ENCODE measurements at regions not wholly inside any gene's neighbourhood (a gene's known extent, or its start where the extent isn't known, plus 50 kb on each side); places are given as distances from the start of the nearest gene placed in this dataset.
"Not testable (repeated sequence)": the region's sequence is repeated elsewhere in the genome, so short reads cannot be mapped to it uniquely, and the experiment has no call there.

GRCh38 chr12:3389986-3390385, 101.0 kb upstream of the PRMT8 start:
- DNase-seq (no peak), FAIRE-seq (no peak)
- H3K9me3 ChIP-seq (ENCODE audit: control insufficient read depth in 2 of 3, insufficient read depth in 1 of 3, low read length in 3 of 3): no peaks in the 10 kb centered on the region
- no peaks in the 10 kb centered on the region for H3K27me3 ChIP-seq (ENCODE audit: control insufficient read depth, insufficient read depth, low read length)
- no peak overlapping the region for H3K4me3 ChIP-seq (ENCODE audit: low read length in 3 of 3)
- no peaks in the 10 kb centered on the region for H3K4me1 ChIP-seq (ENCODE audit: control insufficient read depth in 2 of 3, insufficient read depth in 2 of 3, low read depth in 1 of 3, low read length in 3 of 3)
- TF ChIP-seq CTCF (IDR thresholded peaks at IDR 0.05; ENCODE audit: borderline replicate concordance, extremely low read depth, insufficient read depth): no peak
- intact Hi-C loops (cut with DNase I): no loop called here
- no peak overlapping the region for H3K9ac ChIP-seq (ENCODE audit: low read length in 3 of 3)
- H3K27ac ChIP-seq (ENCODE audit: low read depth in 2 of 2, low read length in 2 of 2): no peak overlapping the region
- no peaks in the 10 kb centered on the region for H3K36me3 ChIP-seq (ENCODE audit: control insufficient read depth in 2 of 3, insufficient read depth in 3 of 3, low read length in 3 of 3)

- H3K9ac ChIP-seq (ENCODE audit: low read length in 3 of 3); H3K27ac ChIP-seq (ENCODE audit: low read depth in 2 of 2, low read length in 2 of 2); H3K4me3 ChIP-seq (ENCODE audit: low read length in 3 of 3); H3K4me1 ChIP-seq (ENCODE audit: control insufficient read depth in 2 of 3, insufficient read depth in 2 of 3, low read depth in 1 of 3, low read length in 3 of 3); H3K9me3 ChIP-seq (ENCODE audit: control insufficient read depth in 2 of 3, insufficient read depth in 1 of 3, low read length in 3 of 3); H3K36me3 ChIP-seq (ENCODE audit: control insufficient read depth in 2 of 3, insufficient read depth in 3 of 3, low read length in 3 of 3); H3K27me3 ChIP-seq (ENCODE audit: control insufficient read depth, insufficient read depth, low read length); FAIRE-seq; DNase-seq; intact Hi-C loops (cut with DNase I): not testable (repeated sequence)
These were observed 93.4 kb upstream of the PRMT8 start for GRCh38 chr12:3397596-3397995.

GRCh38 chr12:3398196-3398789, 92.7 kb upstream of the PRMT8 start:
- Histone ChIP-seq H3K36me3 (ENCODE audit: control insufficient read depth in 2 of 3, insufficient read depth in 3 of 3, low read length in 3 of 3) (no peaks in the 10 kb centered on the region), H3K27me3 (ENCODE audit: control insufficient read depth, insufficient read depth, low read length) (no peaks in the 10 kb centered on the region), H3K9me3 (ENCODE audit: control insufficient read depth in 2 of 3, insufficient read depth in 1 of 3, low read length in 3 of 3) (no peaks in the 10 kb centered on the region), H3K4me1 (ENCODE audit: control insufficient read depth in 2 of 3, insufficient read depth in 2 of 3, low read depth in 1 of 3, low read length in 3 of 3) (no peaks in the 10 kb centered on the region), H3K27ac (ENCODE audit: low read depth in 2 of 2, low read length in 2 of 2) (no peak overlapping the region), H3K4me3 (ENCODE audit: low read length in 3 of 3) (no peak overlapping the region), H3K9ac (ENCODE audit: low read length in 3 of 3) (no peak overlapping the region)
- DNase-seq: peak in 1 of 5 donors; percentile 8
- no peak for TF ChIP-seq CTCF (IDR thresholded peaks at IDR 0.05; ENCODE audit: borderline replicate concordance, extremely low read depth, insufficient read depth)
- intact Hi-C loops (cut with DNase I): no loop called here
- FAIRE-seq: no peak

- no peak for DNase-seq
- FAIRE-seq: no peak
- no peaks in the 10 kb centered on the region for H3K36me3 ChIP-seq (ENCODE audit: control insufficient read depth in 2 of 3, insufficient read depth in 3 of 3, low read length in 3 of 3)
- no peak overlapping the region for H3K9ac ChIP-seq (ENCODE audit: low read length in 3 of 3)
- TF ChIP-seq CTCF (IDR thresholded peaks at IDR 0.05; ENCODE audit: borderline replicate concordance, extremely low read depth, insufficient read depth): no peak
- H3K4me1 ChIP-seq (ENCODE audit: control insufficient read depth in 2 of 3, insufficient read depth in 2 of 3, low read depth in 1 of 3, low read length in 3 of 3): no peaks in the 10 kb centered on the region
- no peaks in the 10 kb centered on the region for H3K27me3 ChIP-seq (ENCODE audit: control insufficient read depth, insufficient read depth, low read length)
- no peak overlapping the region for H3K27ac ChIP-seq (ENCODE audit: low read depth in 2 of 2, low read length in 2 of 2)
- H3K9me3 ChIP-seq (ENCODE audit: control insufficient read depth in 2 of 3, insufficient read depth in 1 of 3, low read length in 3 of 3): peaks cover 0 to 22% (median 5%) of the 10 kb centered on the region in 3 donors
- no peak overlapping the region for H3K4me3 ChIP-seq (ENCODE audit: low read length in 3 of 3)
- intact Hi-C loops (cut with DNase I): no loop called here
These were observed 85.2 kb upstream of the PRMT8 start for GRCh38 chr12:3405821-3406220.

All from kidney (tissue), 13 donors.